ENCODE measurements at regions not wholly inside any gene's neighbourhood (a gene's known extent, or its start where the extent isn't known, plus 50 kb on each side); places are given as distances from the start of the nearest gene placed in this dataset.
"Not testable (repeated sequence)": the region's sequence is repeated elsewhere in the genome, so short reads cannot be mapped to it uniquely, and the experiment has no call there.

DNA sequence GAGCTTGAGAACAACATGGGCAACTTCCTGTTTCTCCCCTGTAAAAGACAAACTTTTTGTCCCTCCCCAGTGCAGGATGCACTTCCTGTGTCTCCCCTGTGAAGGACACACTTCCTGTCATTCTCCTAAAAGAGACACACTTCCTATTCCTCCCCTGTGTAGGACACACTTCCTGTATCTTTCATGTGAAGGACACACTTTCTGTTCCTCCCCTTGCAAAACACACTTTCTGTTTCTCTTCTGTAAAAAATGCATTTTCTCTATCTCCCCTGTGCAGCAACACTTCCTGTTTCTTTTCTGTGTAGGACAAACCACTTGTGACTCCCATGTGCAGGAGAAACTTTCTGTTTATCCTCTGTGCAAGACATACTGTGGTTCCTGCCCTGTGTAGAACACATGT, 488.6 kb upstream of the USP9Y start:
- DNase-seq (ENCODE audit: low spot score) = no peak

DNA sequence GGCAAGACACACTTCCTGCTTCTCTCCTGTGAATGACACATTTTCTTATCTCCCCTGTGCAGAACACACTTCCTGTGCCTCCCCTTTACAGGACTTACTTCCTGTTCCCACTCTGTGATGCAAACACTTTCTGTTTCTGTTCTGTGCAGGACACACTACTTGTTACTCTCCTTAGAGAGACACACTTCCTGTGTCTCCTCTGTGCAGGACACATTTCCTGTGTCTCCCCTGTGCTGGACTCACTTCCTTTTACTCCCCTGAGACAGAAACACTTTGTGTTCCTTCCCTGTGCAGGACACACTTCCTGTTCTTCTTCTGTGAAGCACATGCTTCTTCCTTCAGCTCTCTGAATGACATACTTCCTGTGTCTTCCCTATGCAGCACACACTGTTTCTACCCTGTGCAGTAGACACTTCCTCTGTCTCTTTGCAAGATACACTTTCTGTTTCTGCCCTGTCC, 485.4 kb upstream of the USP9Y start:
- no peak for DNase-seq (ENCODE audit: low spot score)

GRCh38 chrY:12230921-12231320, 470.1 kb upstream of the USP9Y start:
- no peak for DNase-seq (ENCODE audit: low spot score)

DNA sequence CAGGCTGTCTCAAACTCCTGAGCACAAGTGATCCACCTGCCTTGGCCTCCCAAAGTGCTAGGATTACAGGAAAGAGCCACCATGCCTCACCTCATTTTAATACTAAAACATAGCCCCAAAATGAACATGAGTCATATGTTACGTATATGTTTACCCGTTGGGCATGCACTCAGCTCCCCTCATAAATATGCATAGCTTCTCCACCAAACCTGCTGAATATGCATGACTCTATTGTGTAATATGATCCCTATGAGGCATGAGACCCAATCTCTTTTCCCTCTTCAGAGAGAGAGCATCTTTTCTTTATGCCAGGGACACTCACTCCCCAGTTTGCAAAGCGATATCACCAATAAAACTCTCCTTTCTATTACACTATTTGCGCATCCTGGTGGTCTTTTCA, 464.6 kb upstream of the USP9Y start:
- DNase-seq (ENCODE audit: low spot score) = no peak

- not testable (repeated sequence) for DNase-seq (ENCODE audit: low spot score)
Measured at GRCh38 chrY:12240326-12240725, 460.7 kb upstream of the USP9Y start.

GRCh38 chrY:12244146-12244545, 456.9 kb upstream of the USP9Y start:
- peak; percentile 2 for DNase-seq (ENCODE audit: low spot score)

- no peak for DNase-seq (ENCODE audit: low spot score)
Measured at GRCh38 chrY:12253756-12254155, 447.3 kb upstream of the USP9Y start.

GRCh38 chrY:12271162-12271561, 429.9 kb upstream of the USP9Y start:
- DNase-seq (ENCODE audit: low spot score) = peak; percentile 6

GRCh38 chrY:12285608-12286007, 415.4 kb upstream of the USP9Y start:
- DNase-seq (ENCODE audit: low spot score) = no peak

- DNase-seq (ENCODE audit: low spot score) = no peak
Measured at GRCh38 chrY:12288919-12289318, 412.1 kb upstream of the USP9Y start.

GRCh38 chrY:12289415-12289814, 411.6 kb upstream of the USP9Y start:
- DNase-seq (ENCODE audit: low spot score) = no peak

DNA sequence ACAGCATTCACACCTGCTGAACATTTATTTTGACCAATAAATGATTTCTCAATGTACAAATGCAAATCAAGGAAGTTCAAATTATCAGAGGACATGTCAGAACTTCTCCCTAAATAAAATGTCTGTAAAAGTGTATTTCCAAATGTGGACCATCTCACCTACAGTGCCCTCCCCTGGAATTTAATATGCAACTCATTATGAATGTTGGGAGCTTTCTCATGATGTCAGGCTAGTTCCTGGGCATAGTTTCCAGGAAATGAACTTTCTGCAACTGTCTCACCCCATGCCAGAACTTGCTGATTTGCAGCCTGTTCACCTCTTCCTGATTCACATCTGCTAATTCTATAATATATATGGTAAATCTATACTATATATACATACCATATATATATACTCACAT, 408.5 kb upstream of the USP9Y start:
- DNase-seq (ENCODE audit: low spot score) = no peak

- DNase-seq (ENCODE audit: low spot score) = no peak
Measured at GRCh38 chrY:12296460-12296859, 404.6 kb upstream of the USP9Y start.

- DNase-seq (ENCODE audit: low spot score) = not testable (repeated sequence)
Measured at GRCh38 chrY:12299796-12300195, 401.2 kb upstream of the USP9Y start.

DNA sequence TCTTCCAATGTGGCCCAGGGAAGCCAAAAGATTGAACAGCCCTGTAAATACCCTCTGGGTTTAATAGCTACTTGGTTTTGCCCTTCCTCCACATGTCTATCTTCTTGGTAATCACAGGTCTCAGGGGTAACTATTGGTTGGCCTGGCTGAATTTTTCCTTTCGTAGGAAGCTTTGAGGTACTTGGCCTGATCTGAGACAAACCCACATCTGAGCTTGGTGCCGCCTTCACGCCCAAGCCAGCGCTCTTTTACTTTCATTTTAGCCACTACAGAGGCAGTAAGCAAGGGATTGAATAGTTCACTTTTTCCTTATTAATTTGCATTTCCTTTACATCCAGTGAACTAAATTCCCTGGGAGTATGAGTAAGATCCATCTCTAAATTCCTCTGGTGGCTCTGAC, 397.6 kb upstream of the USP9Y start:
- no peak for DNase-seq (ENCODE audit: low spot score)

GRCh38 chrY:12305456-12305855, 395.6 kb upstream of the USP9Y start:
- DNase-seq (ENCODE audit: low spot score) = no peak

GRCh38 chrY:12309212-12309611, 391.8 kb upstream of the USP9Y start:
- DNase-seq (ENCODE audit: low spot score) = no peak

- DNase-seq (ENCODE audit: low spot score) = no peak
Measured at GRCh38 chrY:12310832-12311231, 390.2 kb upstream of the USP9Y start.

GRCh38 chrY:12327751-12328150, 373.3 kb upstream of the USP9Y start:
- no peak for DNase-seq (ENCODE audit: low spot score)

GRCh38 chrY:12331917-12332316, 369.1 kb upstream of the USP9Y start:
- DNase-seq (ENCODE audit: low spot score) = not testable (repeated sequence)

- DNase-seq (ENCODE audit: low spot score) = no peak
Measured at GRCh38 chrY:12343211-12343610, 357.8 kb upstream of the USP9Y start.

GRCh38 chrY:12348181-12348580, 352.9 kb upstream of the USP9Y start:
- DNase-seq (ENCODE audit: low spot score) = no peak

- DNase-seq (ENCODE audit: low spot score) = no peak
Measured at GRCh38 chrY:12357204-12357603, 343.8 kb upstream of the USP9Y start.

DNA sequence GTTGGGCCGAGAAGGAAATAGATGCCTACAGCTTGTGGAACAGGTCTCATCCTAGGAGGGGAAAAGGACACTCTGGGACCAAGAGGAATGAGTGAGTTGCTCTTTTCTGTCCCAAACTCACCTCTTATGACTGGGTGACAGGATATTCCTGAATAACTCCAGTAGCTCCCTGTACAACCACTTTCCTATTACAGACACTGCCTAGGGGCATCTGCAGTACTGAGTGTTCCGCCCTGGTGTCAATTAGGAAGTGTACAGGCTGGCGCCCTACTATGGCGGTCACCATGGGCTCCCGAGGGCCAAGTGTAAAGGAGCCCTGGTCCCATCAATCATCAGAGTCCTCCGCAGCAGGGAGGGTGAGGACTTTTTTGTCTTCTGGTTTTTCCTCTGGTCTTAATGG, 343.4 kb upstream of the USP9Y start:
- DNase-seq (ENCODE audit: low spot score) = no peak

GRCh38 chrY:12358337-12358736, 342.7 kb upstream of the USP9Y start:
- no peak for DNase-seq (ENCODE audit: low spot score)
